ENCODE measurements at regions not wholly inside any gene's neighbourhood (a gene's known extent, or its start where the extent isn't known, plus 50 kb on each side); places are given as distances from the start of the nearest gene placed in this dataset.

DNA sequence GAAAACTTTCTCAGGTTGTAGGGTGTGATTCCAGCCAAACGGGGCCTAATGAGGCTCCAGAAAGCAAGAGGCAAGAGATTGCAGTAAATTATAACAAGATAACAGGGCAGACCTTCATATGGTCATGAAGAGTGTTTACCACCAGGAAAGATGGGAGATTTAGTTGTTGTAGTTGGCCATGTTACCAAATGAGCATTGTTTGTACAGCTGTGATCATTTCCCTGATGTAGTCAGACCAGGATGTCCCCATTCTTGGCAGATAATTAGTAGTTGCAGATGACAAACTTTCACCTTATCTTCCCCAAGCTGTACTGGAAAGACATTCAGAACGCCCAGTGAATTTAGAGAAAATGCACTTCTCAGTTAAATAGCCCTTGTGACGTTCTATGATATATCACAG lies 630.8 kb downstream of the ANKRD7 start:
- TF ChIP-seq, protein P1, sequence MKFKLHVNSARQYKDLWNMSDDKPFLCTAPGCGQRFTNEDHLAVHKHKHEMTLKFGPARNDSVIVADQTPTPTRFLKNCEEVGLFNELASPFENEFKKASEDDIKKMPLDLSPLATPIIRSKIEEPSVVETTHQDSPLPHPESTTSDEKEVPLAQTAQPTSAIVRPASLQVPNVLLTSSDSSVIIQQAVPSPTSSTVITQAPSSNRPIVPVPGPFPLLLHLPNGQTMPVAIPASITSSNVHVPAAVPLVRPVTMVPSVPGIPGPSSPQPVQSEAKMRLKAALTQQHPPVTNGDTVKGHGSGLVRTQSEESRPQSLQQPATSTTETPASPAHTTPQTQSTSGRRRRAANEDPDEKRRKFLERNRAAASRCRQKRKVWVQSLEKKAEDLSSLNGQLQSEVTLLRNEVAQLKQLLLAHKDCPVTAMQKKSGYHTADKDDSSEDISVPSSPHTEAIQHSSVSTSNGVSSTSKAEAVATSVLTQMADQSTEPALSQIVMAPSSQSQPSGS (IDR thresholded peaks at IDR 0.05; ENCODE audit: low read length) = no peak
- TF ChIP-seq CHD1 (IDR thresholded peaks at IDR 0.05; ENCODE audit: low read depth, low read length) (no peak), YY1 (IDR thresholded peaks at IDR 0.05; ENCODE audit: low read depth, low read length) (no peak), SRF (IDR thresholded peaks at IDR 0.05; ENCODE audit: low read depth in 2 of 2, low read length in 2 of 2) (no peak), KAT2A (conservative IDR thresholded peaks at IDR 0.05; ENCODE audit: control insufficient read depth, low read depth, low read length) (no peak), SMAD5 (IDR thresholded peaks at IDR 0.05; ENCODE audit: low read depth) (no peak), SMC3 (IDR thresholded peaks at IDR 0.05; ENCODE audit: borderline replicate concordance, low read length) (no peak), CHD2 (IDR thresholded peaks at IDR 0.05; ENCODE audit: borderline replicate concordance, low read depth, low read length) (no peak)
- TF ChIP-seq, protein P2, sequence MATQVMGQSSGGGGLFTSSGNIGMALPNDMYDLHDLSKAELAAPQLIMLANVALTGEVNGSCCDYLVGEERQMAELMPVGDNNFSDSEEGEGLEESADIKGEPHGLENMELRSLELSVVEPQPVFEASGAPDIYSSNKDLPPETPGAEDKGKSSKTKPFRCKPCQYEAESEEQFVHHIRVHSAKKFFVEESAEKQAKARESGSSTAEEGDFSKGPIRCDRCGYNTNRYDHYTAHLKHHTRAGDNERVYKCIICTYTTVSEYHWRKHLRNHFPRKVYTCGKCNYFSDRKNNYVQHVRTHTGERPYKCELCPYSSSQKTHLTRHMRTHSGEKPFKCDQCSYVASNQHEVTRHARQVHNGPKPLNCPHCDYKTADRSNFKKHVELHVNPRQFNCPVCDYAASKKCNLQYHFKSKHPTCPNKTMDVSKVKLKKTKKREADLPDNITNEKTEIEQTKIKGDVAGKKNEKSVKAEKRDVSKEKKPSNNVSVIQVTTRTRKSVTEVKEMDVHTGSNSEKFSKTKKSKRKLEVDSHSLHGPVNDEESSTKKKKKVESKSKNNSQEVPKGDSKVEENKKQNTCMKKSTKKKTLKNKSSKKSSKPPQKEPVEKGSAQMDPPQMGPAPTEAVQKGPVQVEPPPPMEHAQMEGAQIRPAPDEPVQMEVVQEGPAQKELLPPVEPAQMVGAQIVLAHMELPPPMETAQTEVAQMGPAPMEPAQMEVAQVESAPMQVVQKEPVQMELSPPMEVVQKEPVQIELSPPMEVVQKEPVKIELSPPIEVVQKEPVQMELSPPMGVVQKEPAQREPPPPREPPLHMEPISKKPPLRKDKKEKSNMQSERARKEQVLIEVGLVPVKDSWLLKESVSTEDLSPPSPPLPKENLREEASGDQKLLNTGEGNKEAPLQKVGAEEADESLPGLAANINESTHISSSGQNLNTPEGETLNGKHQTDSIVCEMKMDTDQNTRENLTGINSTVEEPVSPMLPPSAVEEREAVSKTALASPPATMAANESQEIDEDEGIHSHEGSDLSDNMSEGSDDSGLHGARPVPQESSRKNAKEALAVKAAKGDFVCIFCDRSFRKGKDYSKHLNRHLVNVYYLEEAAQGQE (IDR thresholded peaks at IDR 0.05; ENCODE audit: low read depth, low read length) = no peak
- TF ChIP-seq, protein P3, sequence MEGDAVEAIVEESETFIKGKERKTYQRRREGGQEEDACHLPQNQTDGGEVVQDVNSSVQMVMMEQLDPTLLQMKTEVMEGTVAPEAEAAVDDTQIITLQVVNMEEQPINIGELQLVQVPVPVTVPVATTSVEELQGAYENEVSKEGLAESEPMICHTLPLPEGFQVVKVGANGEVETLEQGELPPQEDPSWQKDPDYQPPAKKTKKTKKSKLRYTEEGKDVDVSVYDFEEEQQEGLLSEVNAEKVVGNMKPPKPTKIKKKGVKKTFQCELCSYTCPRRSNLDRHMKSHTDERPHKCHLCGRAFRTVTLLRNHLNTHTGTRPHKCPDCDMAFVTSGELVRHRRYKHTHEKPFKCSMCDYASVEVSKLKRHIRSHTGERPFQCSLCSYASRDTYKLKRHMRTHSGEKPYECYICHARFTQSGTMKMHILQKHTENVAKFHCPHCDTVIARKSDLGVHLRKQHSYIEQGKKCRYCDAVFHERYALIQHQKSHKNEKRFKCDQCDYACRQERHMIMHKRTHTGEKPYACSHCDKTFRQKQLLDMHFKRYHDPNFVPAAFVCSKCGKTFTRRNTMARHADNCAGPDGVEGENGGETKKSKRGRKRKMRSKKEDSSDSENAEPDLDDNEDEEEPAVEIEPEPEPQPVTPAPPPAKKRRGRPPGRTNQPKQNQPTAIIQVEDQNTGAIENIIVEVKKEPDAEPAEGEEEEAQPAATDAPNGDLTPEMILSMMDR (IDR thresholded peaks at IDR 0.05 in 2 of 3, conservative IDR thresholded peaks at IDR 0.05 in 1 of 3; ENCODE audit: control insufficient read depth in 2 of 3, extremely low read depth in 1 of 3, insufficient read depth in 1 of 3, low read depth in 3 of 3, low read length in 3 of 3) = no peak
- TF ChIP-seq, protein P4, sequence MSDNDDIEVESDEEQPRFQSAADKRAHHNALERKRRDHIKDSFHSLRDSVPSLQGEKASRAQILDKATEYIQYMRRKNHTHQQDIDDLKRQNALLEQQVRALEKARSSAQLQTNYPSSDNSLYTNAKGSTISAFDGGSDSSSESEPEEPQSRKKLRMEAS (IDR thresholded peaks at IDR 0.05; ENCODE audit: low read depth, low read length) = no peak
